ENCODE measurements at regions not wholly inside any gene's neighbourhood (a gene's known extent, or its start where the extent isn't known, plus 50 kb on each side); places are given as distances from the start of the nearest gene placed in this dataset.

DNA sequence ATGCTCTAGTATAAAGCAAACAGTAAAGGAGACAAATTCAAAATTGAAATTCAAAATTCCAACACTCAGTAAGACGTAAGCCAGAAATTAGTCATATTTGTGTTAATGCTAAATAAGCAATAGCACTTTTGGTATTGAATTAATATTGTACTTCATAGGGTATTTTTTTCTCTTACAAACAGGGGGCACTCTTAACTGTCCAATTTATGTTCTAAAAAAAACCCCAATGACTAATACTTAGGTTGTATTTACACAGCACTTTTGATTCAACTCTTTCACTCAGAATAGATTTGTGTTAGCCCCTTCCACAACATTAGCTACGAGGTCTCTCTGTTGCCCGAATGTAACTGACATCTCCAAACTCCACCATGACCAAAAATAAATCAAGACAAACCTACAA, 284.9 kb upstream of the COBL start:
- TF ChIP-seq, protein P1, sequence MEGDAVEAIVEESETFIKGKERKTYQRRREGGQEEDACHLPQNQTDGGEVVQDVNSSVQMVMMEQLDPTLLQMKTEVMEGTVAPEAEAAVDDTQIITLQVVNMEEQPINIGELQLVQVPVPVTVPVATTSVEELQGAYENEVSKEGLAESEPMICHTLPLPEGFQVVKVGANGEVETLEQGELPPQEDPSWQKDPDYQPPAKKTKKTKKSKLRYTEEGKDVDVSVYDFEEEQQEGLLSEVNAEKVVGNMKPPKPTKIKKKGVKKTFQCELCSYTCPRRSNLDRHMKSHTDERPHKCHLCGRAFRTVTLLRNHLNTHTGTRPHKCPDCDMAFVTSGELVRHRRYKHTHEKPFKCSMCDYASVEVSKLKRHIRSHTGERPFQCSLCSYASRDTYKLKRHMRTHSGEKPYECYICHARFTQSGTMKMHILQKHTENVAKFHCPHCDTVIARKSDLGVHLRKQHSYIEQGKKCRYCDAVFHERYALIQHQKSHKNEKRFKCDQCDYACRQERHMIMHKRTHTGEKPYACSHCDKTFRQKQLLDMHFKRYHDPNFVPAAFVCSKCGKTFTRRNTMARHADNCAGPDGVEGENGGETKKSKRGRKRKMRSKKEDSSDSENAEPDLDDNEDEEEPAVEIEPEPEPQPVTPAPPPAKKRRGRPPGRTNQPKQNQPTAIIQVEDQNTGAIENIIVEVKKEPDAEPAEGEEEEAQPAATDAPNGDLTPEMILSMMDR (IDR thresholded peaks at IDR 0.05): no peak
- no peak for TF ChIP-seq POLR2A (IDR thresholded peaks at IDR 0.05)

Measured in right lobe of liver (tissue), 4 donors.